Neural cell (in vitro differentiated cells): ENCODE measurements at regions not wholly inside any gene's neighbourhood (a gene's known extent, or its start where the extent isn't known, plus 50 kb on each side); places are given as distances from the start of the nearest gene placed in this dataset.

Experiments used
- H2AFZ ChIP-seq: fragments of 200-600, 300-800 bp; sonication (generic), shearing (Covaris generic); 2 replicates; pipeline ENCODE4 v1.6.0; 2014; ENCODE audit warnings: low read depth, mild to moderate bottlenecking, antibody characterized with exemption, low read length, moderate library complexity
- H3F3A ChIP-seq: fragments of 200-600 bp; shearing (Covaris generic); 2 replicates; pipeline ENCODE4 v1.6.1; 2016; ENCODE audit warnings: mild to moderate bottlenecking, moderate library complexity, mixed read lengths, antibody characterized with exemption, low read length; ENCODE audit not compliant: insufficient read depth, poor library complexity, severe bottlenecking
- H3K27ac ChIP-seq: fragments of 200-600, 300-800 bp; sonication (generic), shearing (Covaris generic); 2 replicates; pipeline ENCODE4 v1.5.1; 2014; ENCODE audit warnings: mild to moderate bottlenecking, low read length, moderate library complexity
- H3K27me3 ChIP-seq: fragments of 300-800, 200-600 bp; sonication (generic), shearing (Covaris generic); 2 replicates; pipeline ENCODE4 v1.6.0; 2014; ENCODE audit warnings: mild to moderate bottlenecking, low read depth, low read length, moderate library complexity; ENCODE audit not compliant: insufficient read depth
- H3K36me3 ChIP-seq: fragments of 300-800, 200-600 bp; sonication (generic), shearing (Covaris generic); 2 replicates; pipeline ENCODE4 v1.5.1; 2014; ENCODE audit warnings: mild to moderate bottlenecking, antibody characterized with exemption, low read length, moderate library complexity; ENCODE audit not compliant: insufficient read depth
- H3K4me2 ChIP-seq: fragments of 300-800, 200-600 bp; sonication (generic), shearing (Covaris generic); 2 replicates; pipeline ENCODE4 v1.6.0; 2014; ENCODE audit warnings: mild to moderate bottlenecking, low read length
- H3K4me3 ChIP-seq: fragments of 300-800, 200-600 bp; sonication (generic), shearing (Covaris generic); 2 replicates; pipeline ENCODE4 v1.5.1; 2014; ENCODE audit warnings: mild to moderate bottlenecking, low read length, moderate library complexity
- H3K79me2 ChIP-seq: fragments of 200-600 bp; shearing (Covaris generic); replicated peaks from 2 replicates; pipeline ENCODE4 v1.6.0; 2014; ENCODE audit warnings: mild to moderate bottlenecking, low read length, moderate library complexity; ENCODE audit not compliant: insufficient read depth
- H3K9ac ChIP-seq: fragments of 300-800, 200-600 bp; sonication (generic), shearing (Covaris generic); 2 replicates; pipeline ENCODE4 v1.6.1; 2016; ENCODE audit warnings: mild to moderate bottlenecking, low read length, mixed read lengths
- H3K9me2 ChIP-seq: fragments of 200-600 bp; shearing (Covaris generic); 2 replicates; pipeline ENCODE4 v1.6.1; 2016; ENCODE audit warnings: mild to moderate bottlenecking, low read length, mixed read lengths; ENCODE audit not compliant: insufficient read depth
- H3K9me3 ChIP-seq: fragments of 200-600, 300-800 bp; sonication (generic), shearing (Covaris generic); 2 replicates; pipeline ENCODE4 v1.6.1; 2016; ENCODE audit warnings: mild to moderate bottlenecking, mixed run types, low read length, moderate library complexity, mixed read lengths
- H4K20me1 ChIP-seq: fragments of 200-600 bp; shearing (Covaris generic); 2 replicates; pipeline ENCODE4 v1.6.1; 2016; ENCODE audit warnings: mild to moderate bottlenecking, mixed run types; ENCODE audit not compliant: insufficient read depth
- CTCF ChIP-seq: fragments of 450-650 bp; IDR thresholded peaks from 2 replicates; pipeline ENCODE4 v1.5.1; 2014; ENCODE audit warnings: antibody characterized with exemption, mild to moderate bottlenecking, moderate library complexity; ENCODE audit not compliant: poor library complexity, severe bottlenecking
- EP300 ChIP-seq: fragments of 450-650 bp; conservative IDR thresholded peaks from 2 replicates; pipeline ENCODE4 v1.6.1; 2014; ENCODE audit warnings: antibody characterized with exemption, mild to moderate bottlenecking, moderate library complexity; ENCODE audit not compliant: poor library complexity, severe bottlenecking
- EZH2 ChIP-seq: fragments of 200-600, 300-800 bp; shearing (Covaris generic), sonication (generic); IDR thresholded peaks from 2 replicates; pipeline ENCODE4 v1.6.1; 2014; ENCODE audit warnings: antibody characterized with exemption, low read length, borderline replicate concordance, mild to moderate bottlenecking; ENCODE audit not compliant: insufficient read depth, poor library complexity, severe bottlenecking
- MXI1 ChIP-seq: fragments of 450-650 bp; conservative IDR thresholded peaks from 2 replicates; pipeline ENCODE4 v1.6.1; 2014; ENCODE audit warnings: antibody characterized with exemption, mild to moderate bottlenecking; ENCODE audit not compliant: poor library complexity, severe bottlenecking
- POLR2AphosphoS5 ChIP-seq: IDR thresholded peaks from 2 replicates; pipeline ENCODE4 v1.6.1; 2012
- RAD21 ChIP-seq: fragments of 450-650 bp; conservative IDR thresholded peaks from 2 replicates; pipeline ENCODE4 v1.6.1; 2014; ENCODE audit warnings: antibody characterized with exemption, mild to moderate bottlenecking, moderate library complexity
- SMC3 ChIP-seq: fragments of 450-650 bp; conservative IDR thresholded peaks from 2 replicates; pipeline ENCODE4 v1.6.1; 2014; ENCODE audit warnings: antibody characterized with exemption, mild to moderate bottlenecking, moderate library complexity; ENCODE audit not compliant: poor library complexity
- TAF1 ChIP-seq: IDR thresholded peaks from 2 replicates; pipeline ENCODE4 v1.6.1; 2012; ENCODE audit warnings: low read depth
- TF ChIP-seq, protein P1 (sequence below): IDR thresholded peaks from 2 replicates; pipeline ENCODE4 v1.6.1; 2012; ENCODE audit warnings: borderline replicate concordance

GRCh38 chr6:105753620-105754211 is 332.4 kb upstream of the PRDM1 start:
- Histone ChIP-seq H3K9ac (no peak overlapping the region), H4K20me1 (no peaks in the 10 kb centered on the region), H3K4me2 (no peak overlapping the region), H3K79me2 (no peaks in the 10 kb centered on the region), H3K4me3 (no peak overlapping the region), H3K9me2 (no peaks in the 10 kb centered on the region), H3F3A (no peaks in the 10 kb centered on the region), H3K27me3 (no peaks in the 10 kb centered on the region), H2AFZ (no peak overlapping the region), H3K9me3 (no peaks in the 10 kb centered on the region), H3K27ac (no peak overlapping the region), H3K36me3 (no peaks in the 10 kb centered on the region)
- TF ChIP-seq SMC3 (no peak), MXI1 (no peak), CTCF (no peak), TAF1 (no peak), EZH2 (no peak), EP300 (no peak), POLR2AphosphoS5 (no peak), RAD21 (no peak)
- TF ChIP-seq, protein P1, sequence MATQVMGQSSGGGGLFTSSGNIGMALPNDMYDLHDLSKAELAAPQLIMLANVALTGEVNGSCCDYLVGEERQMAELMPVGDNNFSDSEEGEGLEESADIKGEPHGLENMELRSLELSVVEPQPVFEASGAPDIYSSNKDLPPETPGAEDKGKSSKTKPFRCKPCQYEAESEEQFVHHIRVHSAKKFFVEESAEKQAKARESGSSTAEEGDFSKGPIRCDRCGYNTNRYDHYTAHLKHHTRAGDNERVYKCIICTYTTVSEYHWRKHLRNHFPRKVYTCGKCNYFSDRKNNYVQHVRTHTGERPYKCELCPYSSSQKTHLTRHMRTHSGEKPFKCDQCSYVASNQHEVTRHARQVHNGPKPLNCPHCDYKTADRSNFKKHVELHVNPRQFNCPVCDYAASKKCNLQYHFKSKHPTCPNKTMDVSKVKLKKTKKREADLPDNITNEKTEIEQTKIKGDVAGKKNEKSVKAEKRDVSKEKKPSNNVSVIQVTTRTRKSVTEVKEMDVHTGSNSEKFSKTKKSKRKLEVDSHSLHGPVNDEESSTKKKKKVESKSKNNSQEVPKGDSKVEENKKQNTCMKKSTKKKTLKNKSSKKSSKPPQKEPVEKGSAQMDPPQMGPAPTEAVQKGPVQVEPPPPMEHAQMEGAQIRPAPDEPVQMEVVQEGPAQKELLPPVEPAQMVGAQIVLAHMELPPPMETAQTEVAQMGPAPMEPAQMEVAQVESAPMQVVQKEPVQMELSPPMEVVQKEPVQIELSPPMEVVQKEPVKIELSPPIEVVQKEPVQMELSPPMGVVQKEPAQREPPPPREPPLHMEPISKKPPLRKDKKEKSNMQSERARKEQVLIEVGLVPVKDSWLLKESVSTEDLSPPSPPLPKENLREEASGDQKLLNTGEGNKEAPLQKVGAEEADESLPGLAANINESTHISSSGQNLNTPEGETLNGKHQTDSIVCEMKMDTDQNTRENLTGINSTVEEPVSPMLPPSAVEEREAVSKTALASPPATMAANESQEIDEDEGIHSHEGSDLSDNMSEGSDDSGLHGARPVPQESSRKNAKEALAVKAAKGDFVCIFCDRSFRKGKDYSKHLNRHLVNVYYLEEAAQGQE, result no peak

DNA sequence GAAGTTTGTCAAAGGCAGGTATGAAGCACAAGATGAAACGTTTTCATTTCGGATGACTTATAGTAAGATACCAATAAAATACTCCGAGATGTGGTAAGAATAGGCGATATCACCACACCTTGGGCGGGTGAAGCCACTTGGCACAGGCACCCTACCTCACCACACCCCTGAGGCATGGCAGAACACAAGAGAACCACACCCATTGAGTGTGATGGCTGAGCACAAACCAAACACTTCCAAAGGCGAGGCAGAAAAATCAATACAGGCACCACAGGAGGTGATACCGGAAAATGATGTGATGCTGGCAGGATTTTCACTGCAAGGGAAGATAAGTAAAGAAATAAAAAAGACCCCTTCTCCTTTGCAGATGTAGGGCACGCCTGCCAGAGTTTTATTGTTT is 332.9 kb upstream of the PRDM1 start:
- Histone ChIP-seq H3K4me3 (no peak overlapping the region), H2AFZ (no peak overlapping the region), H3K9me2 (no peaks in the 10 kb centered on the region), H3K27ac (no peak overlapping the region), H3K79me2 (no peaks in the 10 kb centered on the region), H3F3A (no peaks in the 10 kb centered on the region), H4K20me1 (no peaks in the 10 kb centered on the region), H3K36me3 (no peaks in the 10 kb centered on the region), H3K27me3 (no peaks in the 10 kb centered on the region), H3K4me2 (no peak overlapping the region), H3K9ac (no peak overlapping the region), H3K9me3 (no peaks in the 10 kb centered on the region)
- no peak for TF ChIP-seq POLR2AphosphoS5
- TF ChIP-seq TAF1, result no peak
- no peak for TF ChIP-seq SMC3
- TF ChIP-seq EZH2, result no peak
- TF ChIP-seq EP300, result no peak
- TF ChIP-seq CTCF, result no peak
- TF ChIP-seq MXI1, result no peak
- TF ChIP-seq RAD21, result no peak
- TF ChIP-seq, protein P1, result no peak
